ENCODE measurements at regions not wholly inside any gene's neighbourhood (a gene's known extent, or its start where the extent isn't known, plus 50 kb on each side); places are given as distances from the start of the nearest gene placed in this dataset.

DNA sequence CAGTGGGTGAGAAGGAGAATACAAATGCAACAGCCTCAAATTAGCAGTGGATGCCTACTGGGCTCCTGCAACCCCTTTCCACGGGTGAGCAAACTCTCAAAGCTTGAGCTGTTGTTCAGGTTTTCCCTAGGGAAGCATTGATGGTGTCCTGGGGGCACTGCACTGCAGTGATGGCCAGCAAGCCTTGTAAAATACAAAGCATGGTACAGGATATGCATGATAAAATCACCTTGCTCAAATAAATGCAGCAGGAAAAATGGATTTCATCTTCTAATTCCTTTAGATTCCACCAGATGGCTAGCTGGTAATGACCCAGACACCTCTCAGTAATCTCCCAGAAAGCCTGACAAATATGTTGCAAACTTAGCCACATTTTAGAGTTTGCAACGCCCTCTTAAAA lies 698.2 kb downstream of the TRIB2 start:
- no peak overlapping the region for H3K23ac ChIP-seq (ENCODE audit: insufficient read length, low read depth, low read length)
- H3K56ac ChIP-seq (ENCODE audit: insufficient read length, low read depth, low read length) = no peak overlapping the region
- H3K4me2 ChIP-seq (ENCODE audit: insufficient read depth, insufficient read length, low read length) = no peak overlapping the region
- H2BK12ac ChIP-seq (ENCODE audit: insufficient read length, low read depth, low read length) = no peak overlapping the region
- 0 out of 4 replicates have a peak, but pooled peaks cover 0 to 3% of the 10 kb centered on the region in 2 experiments for H3K4me1 Mint-ChIP-seq
- peaks cover 0 to 2% (median 0%) of the 10 kb centered on the region in 3 experiments; a peak in 1 of 7 replicates for H3K36me3 Mint-ChIP-seq (ENCODE audit: insufficient read depth in 1 of 3, low read depth in 3 of 3)
- no peaks in the 10 kb centered on the region for H3K27me3 ChIP-seq (ENCODE audit: insufficient read depth, low read length)
- H2BK20ac ChIP-seq (ENCODE audit: low read depth, low read length, poor library complexity, severe bottlenecking) = no peak overlapping the region
- H3K4me1 ChIP-seq (ENCODE audit: insufficient read depth, low read length) = no peaks in the 10 kb centered on the region
- no peak overlapping the region for H4K5ac ChIP-seq (ENCODE audit: insufficient read length, low read depth, low read length)
- no peak overlapping the region for H4K8ac ChIP-seq (replicated peaks; ENCODE audit: insufficient read length, low read depth, low read length)
- H3T11ph ChIP-seq (ENCODE audit: low read length) = no peak overlapping the region
- TF ChIP-seq, protein P1, sequence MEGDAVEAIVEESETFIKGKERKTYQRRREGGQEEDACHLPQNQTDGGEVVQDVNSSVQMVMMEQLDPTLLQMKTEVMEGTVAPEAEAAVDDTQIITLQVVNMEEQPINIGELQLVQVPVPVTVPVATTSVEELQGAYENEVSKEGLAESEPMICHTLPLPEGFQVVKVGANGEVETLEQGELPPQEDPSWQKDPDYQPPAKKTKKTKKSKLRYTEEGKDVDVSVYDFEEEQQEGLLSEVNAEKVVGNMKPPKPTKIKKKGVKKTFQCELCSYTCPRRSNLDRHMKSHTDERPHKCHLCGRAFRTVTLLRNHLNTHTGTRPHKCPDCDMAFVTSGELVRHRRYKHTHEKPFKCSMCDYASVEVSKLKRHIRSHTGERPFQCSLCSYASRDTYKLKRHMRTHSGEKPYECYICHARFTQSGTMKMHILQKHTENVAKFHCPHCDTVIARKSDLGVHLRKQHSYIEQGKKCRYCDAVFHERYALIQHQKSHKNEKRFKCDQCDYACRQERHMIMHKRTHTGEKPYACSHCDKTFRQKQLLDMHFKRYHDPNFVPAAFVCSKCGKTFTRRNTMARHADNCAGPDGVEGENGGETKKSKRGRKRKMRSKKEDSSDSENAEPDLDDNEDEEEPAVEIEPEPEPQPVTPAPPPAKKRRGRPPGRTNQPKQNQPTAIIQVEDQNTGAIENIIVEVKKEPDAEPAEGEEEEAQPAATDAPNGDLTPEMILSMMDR (conservative IDR thresholded peaks at IDR 0.05) = no peak
- H2AK5ac ChIP-seq (ENCODE audit: insufficient read length, low read length) = no peak overlapping the region
- WGBS (ENCODE audit: extremely low coverage, insufficient read length, low lambda C conversion rate) = no CpG with 5 or more reads among the region's 2 CpGs
- H3K4ac ChIP-seq (ENCODE audit: low read depth, low read length) = no peak overlapping the region
- H3K9ac ChIP-seq (ENCODE audit: extremely low read depth, insufficient read length, low read length) = no peak overlapping the region
- H3K27ac ChIP-seq (ENCODE audit: insufficient read length, low read depth, low read length) = no peak overlapping the region
- no peak overlapping the region for H2AFZ ChIP-seq (ENCODE audit: low read length)
- no peaks in the 10 kb centered on the region for H4K20me1 ChIP-seq (ENCODE audit: control insufficient read depth, insufficient read depth, insufficient read length)
- no peak overlapping the region for H3K27ac Mint-ChIP-seq
- DNase-seq = no peak
- H3K79me1 ChIP-seq (ENCODE audit: insufficient read depth, low read depth, low read length, poor library complexity, severe bottlenecking) = no peaks in the 10 kb centered on the region
- H3K14ac ChIP-seq (ENCODE audit: insufficient read depth, low read length) = no peak overlapping the region
- no peak overlapping the region for H4K91ac ChIP-seq (ENCODE audit: insufficient read length, low read depth, low read length)
- no peak overlapping the region for H3K4me3 Mint-ChIP-seq
- no peak overlapping the region for H2BK5ac ChIP-seq (ENCODE audit: insufficient read length, low read length)
- H2BK15ac ChIP-seq (ENCODE audit: low read depth, low read length) = no peak overlapping the region
- peaks cover 3 to 6% of the 10 kb centered on the region in 2 experiments; a peak in 4 of 5 replicates for H3K9me3 Mint-ChIP-seq
- no peak overlapping the region for H3K18ac ChIP-seq (ENCODE audit: insufficient read length, low read depth, low read length)
- no peaks in the 10 kb centered on the region for H3K23me2 ChIP-seq (ENCODE audit: insufficient read length, low read depth, low read length, poor library complexity, severe bottlenecking)
- H2BK120ac ChIP-seq (ENCODE audit: low read depth, low read length, poor library complexity, severe bottlenecking) = no peak overlapping the region
- no peaks in the 10 kb centered on the region for H3K27me3 Mint-ChIP-seq (ENCODE audit: low read depth)
- H3K9me3 ChIP-seq (ENCODE audit: control insufficient read depth, low read depth, low read length) = no peaks in the 10 kb centered on the region
- no peaks in the 10 kb centered on the region for H3K79me2 ChIP-seq (ENCODE audit: insufficient read depth, low read length)
